ENCODE measurements at regions not wholly inside any gene's neighbourhood (a gene's known extent, or its start where the extent isn't known, plus 50 kb on each side); places are given as distances from the start of the nearest gene placed in this dataset.
A peak's percentile ranks its signal among the peaks of the same experiment; 100 is the strongest.

DNA sequence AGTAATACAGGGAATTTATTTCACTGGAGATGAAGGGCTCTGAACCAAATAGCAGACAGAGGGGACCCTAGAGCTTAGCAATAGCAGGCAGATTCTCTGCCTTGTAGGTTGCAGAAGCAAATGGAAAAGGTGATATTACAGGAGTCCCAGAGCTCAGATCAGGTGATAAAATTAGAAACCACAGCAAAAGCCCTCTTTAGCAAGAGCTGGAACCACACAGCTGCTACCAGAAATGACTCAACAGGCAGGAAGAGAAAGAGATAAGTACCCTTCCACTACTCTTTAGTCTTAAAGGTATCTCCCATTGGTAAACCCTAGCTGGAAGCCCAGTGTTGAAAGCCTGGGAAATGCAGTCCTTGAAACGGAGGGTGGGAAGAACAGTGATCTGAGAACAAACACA, 535.6 kb upstream of the GHITM start:
- H3K27ac ChIP-seq: no peak overlapping the region
- H3K4me3 ChIP-seq: no peak overlapping the region
- no peaks in the 10 kb centered on the region for H3K9me3 ChIP-seq
- H3K4me1 ChIP-seq: no peaks in the 10 kb centered on the region
- no peak for DNase-seq (ENCODE audit: low spot score)
- TF ChIP-seq CTCF (IDR thresholded peaks at IDR 0.05): no peak
- no peaks in the 10 kb centered on the region for H3K27me3 ChIP-seq
- H3K36me3 ChIP-seq: no peaks in the 10 kb centered on the region

GRCh38 chr10:83605783-83606630, 533.3 kb upstream of the GHITM start:
- Histone ChIP-seq H3K27me3 (no peaks in the 10 kb centered on the region), H3K4me1 (no peaks in the 10 kb centered on the region), H3K27ac (peak overlapping the region in 1 of 2 donors; percentile 7), H3K4me3 (no peak overlapping the region), H3K9me3 (no peaks in the 10 kb centered on the region), H3K36me3 (no peaks in the 10 kb centered on the region)
- DNase-seq (ENCODE audit: low spot score): no peak
- no peak for TF ChIP-seq CTCF (IDR thresholded peaks at IDR 0.05)

GRCh38 chr10:83607959-83608745, 531.2 kb upstream of the GHITM start:
- H3K4me3 ChIP-seq: no peak overlapping the region
- no peak for TF ChIP-seq CTCF (IDR thresholded peaks at IDR 0.05)

GRCh38 chr10:83612050-83612449, 527.3 kb upstream of the GHITM start:
- no peaks in the 10 kb centered on the region for H3K9me3 ChIP-seq
- no peak overlapping the region for H3K4me3 ChIP-seq
- no peak for DNase-seq (ENCODE audit: low spot score)
- H3K27me3 ChIP-seq: no peaks in the 10 kb centered on the region
- no peak overlapping the region for H3K27ac ChIP-seq
- no peak for TF ChIP-seq CTCF (IDR thresholded peaks at IDR 0.05)
- no peaks in the 10 kb centered on the region for H3K4me1 ChIP-seq
- H3K36me3 ChIP-seq: no peaks in the 10 kb centered on the region

More at GRCh38 chr10:83607959-83608745, 531.2 kb upstream of the GHITM start:
- Histone ChIP-seq H3K4me1 (no peaks in the 10 kb centered on the region), H3K27ac (no peak overlapping the region), H3K27me3 (no peaks in the 10 kb centered on the region), H3K9me3 (no peaks in the 10 kb centered on the region), H3K36me3 (no peaks in the 10 kb centered on the region)
- no peak for DNase-seq (ENCODE audit: low spot score)

DNA sequence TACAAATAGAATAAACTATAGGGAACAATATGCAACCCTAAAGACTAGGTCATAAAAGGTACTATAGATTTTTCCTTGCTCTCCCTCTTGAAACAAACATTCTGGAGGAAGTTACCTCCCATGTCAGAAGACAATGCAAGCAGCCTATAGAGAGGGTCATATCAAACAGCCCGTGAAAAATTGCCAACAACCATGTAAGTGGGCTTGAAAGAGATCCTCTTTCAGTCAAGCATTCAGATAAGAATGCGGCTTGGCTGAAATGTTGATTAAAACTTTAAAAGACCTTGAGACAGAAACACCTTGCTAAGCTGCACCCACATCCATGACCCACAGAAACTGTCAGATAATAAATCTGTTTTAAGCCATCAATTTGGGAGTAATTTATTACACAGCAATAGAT, 526.6 kb upstream of the GHITM start:
- no peak for DNase-seq (ENCODE audit: low spot score)
- Histone ChIP-seq H3K27ac (no peak overlapping the region), H3K27me3 (no peaks in the 10 kb centered on the region), H3K36me3 (no peaks in the 10 kb centered on the region), H3K4me1 (no peaks in the 10 kb centered on the region), H3K9me3 (no peaks in the 10 kb centered on the region), H3K4me3 (no peak overlapping the region)
- TF ChIP-seq CTCF (IDR thresholded peaks at IDR 0.05): no peak
